SU-DHL-6 (cell line): ENCODE measurements at regions not wholly inside any gene's neighbourhood (a gene's known extent, or its start where the extent isn't known, plus 50 kb on each side); places are given as distances from the start of the nearest gene placed in this dataset.

ENCODE experiments used
- CTCF ChIP-seq: fragments of 200-600 bp; sonication (generic); IDR thresholded peaks from one replicate; pipeline ENCODE4 v1.5.1; 2017; ENCODE audit warnings: antibody characterized with exemption, mild to moderate bottlenecking, low read length, moderate library complexity; ENCODE audit not compliant: insufficient read depth, poor library complexity, severe bottlenecking
- EZH2phosphoT487 ChIP-seq: fragments of 200-600 bp; sonication (generic), shearing (Covaris generic); conservative IDR thresholded peaks from 2 replicates; pipeline ENCODE4 v1.6.1; 2018; ENCODE audit warnings: mild to moderate bottlenecking, antibody characterized with exemption, low read length, moderate library complexity, mixed read lengths

GRCh38 chr2:47686018-47686417, 96.9 kb upstream of the MSH6 start:
- TF ChIP-seq CTCF (no peak), EZH2phosphoT487 (no peak)
